Heart left ventricle (tissue), 16 donors: ENCODE measurements at regions not wholly inside any gene's neighbourhood (a gene's known extent, or its start where the extent isn't known, plus 50 kb on each side); places are given as distances from the start of the nearest gene placed in this dataset.

ENCODE experiments used
- ATAC-seq, 4 donors: fragments of 200-7000 bp; cut with Tn5 transposase; one replicate each; pipeline ENCODE4 v1.9.1; 2020 to 2022; ENCODE audit warnings: moderate library complexity in 4 of 4, mild to moderate bottlenecking in 3 of 4, moderate number of reproducible peaks in 1 of 4
- DNase-seq, 5 donors: peaks; one replicate each; pipeline ENCODE4 v3.0.0-alpha.2; 2020
- H3K27ac ChIP-seq, 12 donors: fragments of 200-600 bp; sonication (generic) in 4 of 12; one replicate each; pipeline versions ENCODE4 v1.5.0 to v1.8.0; 2016 to 2022; ENCODE audit warnings: mild to moderate bottlenecking in 2 of 12
- H3K27me3 ChIP-seq, 9 donors: fragments of 200-600 bp; sonication (generic) in 2 of 9; one replicate each; pipeline versions ENCODE4 v1.5.1 to v1.8.0; 2016 to 2022; ENCODE audit warnings: mild to moderate bottlenecking in 3 of 9
- H3K36me3 ChIP-seq, 9 donors: fragments of 200-600 bp; sonication (generic) in 2 of 9; one replicate each; pipeline versions ENCODE4 v1.5.0 to v1.8.0; 2018 to 2022; ENCODE audit warnings: mild to moderate bottlenecking in 2 of 9
- H3K4me1 ChIP-seq, 12 donors: fragments of 200-600 bp; sonication (generic) in 4 of 12; one replicate each; pipeline versions ENCODE4 v1.5.0 to v1.8.0; 2016 to 2022; ENCODE audit warnings: mild to moderate bottlenecking in 3 of 12
- H3K4me3 ChIP-seq, 12 donors: fragments of 200-600 bp; sonication (generic) in 4 of 12; one replicate each; pipeline versions ENCODE4 v1.5.0 to v1.8.0; 2017 to 2022; ENCODE audit warnings: mild to moderate bottlenecking in 9 of 12, moderate library complexity in 4 of 12
- H3K9me3 ChIP-seq, 12 donors: fragments of 200-600 bp; sonication (generic) in 4 of 12; one replicate each; pipeline versions ENCODE4 v1.5.0 to v1.8.0; 2016 to 2022; ENCODE audit warnings: mild to moderate bottlenecking in 1 of 12
- POLR2A ChIP-seq, 2 donors: fragments of 450-650 bp; IDR thresholded peaks; one replicate each; pipeline ENCODE4 v1.6.1; 2017; ENCODE audit warnings: antibody characterized with exemption in 2 of 2, mild to moderate bottlenecking in 2 of 2, moderate library complexity in 2 of 2
- WGBS, 4 donors: extraction: QIAGEN DNeasy Blood & Tissue Kit in 2 of 4; methylation state at CpG; one replicate each; pipeline versions ENCODE4 v1.1.5 to v1.1.7; 2013 to 2018; 5-methylcytosine and 5-hydroxymethylcytosine counted together
- intact Hi-C, 10 donors: fragments of 100-400 bp; cut with DNase I; formaldehyde crosslinking; loops; one replicate each; pipeline versions ENCODE4 v1.11.1 to v1.14.2; 2022
- TF ChIP-seq, protein P1 (sequence below), 12 donors: fragments of 200-600 bp; sonication (generic) in 4 of 12; IDR thresholded peaks; one replicate each; pipeline versions ENCODE4 v1.5.0 to v1.8.0; 2018 to 2022; ENCODE audit warnings: antibody characterized with exemption in 12 of 12, mild to moderate bottlenecking in 5 of 12
- donor health status: ischemic (EF 13 %, LVEDD 7.1; RV severe dilation, severe dysfunction).
- donor health status: healthy with polysubstance abuse.
- donor health status: DM: no; HTN: yes; CAD: no.
- donor health status: DM: no; HTN: no; CAD: no.
- donor health status: ischemic (EF 25% LVEDD 6.9; RV normal size, moderate dysfunction).
- donor health status: ischemic (EF 25% LVEDD 5.7; RV mildly dilated, moderate dysfunction).
- donor health status: healthy.
- donor health status: DM: yes; HTN: yes; CAD: no.
- donor health status: ischemic (EF 35%, LVEDD 5.7; RV mildly dilated, moderate dysfunction).
- donor health status: nonischemic (EF 11% LVEDD 7.7; RV severe dilation, severe dysfunction).
- donor health status: DM: yes; HTN: yes; CAD: no.
- donor health status: PGD.
- donor health status: ischemic (EF 29% LVEDD 5.4; RV normal size, mild dysfunction).
- donor health status: nonischemic (EF 23%, LVEDD 6.1; RV moderate dilation, normal function).

DNA sequence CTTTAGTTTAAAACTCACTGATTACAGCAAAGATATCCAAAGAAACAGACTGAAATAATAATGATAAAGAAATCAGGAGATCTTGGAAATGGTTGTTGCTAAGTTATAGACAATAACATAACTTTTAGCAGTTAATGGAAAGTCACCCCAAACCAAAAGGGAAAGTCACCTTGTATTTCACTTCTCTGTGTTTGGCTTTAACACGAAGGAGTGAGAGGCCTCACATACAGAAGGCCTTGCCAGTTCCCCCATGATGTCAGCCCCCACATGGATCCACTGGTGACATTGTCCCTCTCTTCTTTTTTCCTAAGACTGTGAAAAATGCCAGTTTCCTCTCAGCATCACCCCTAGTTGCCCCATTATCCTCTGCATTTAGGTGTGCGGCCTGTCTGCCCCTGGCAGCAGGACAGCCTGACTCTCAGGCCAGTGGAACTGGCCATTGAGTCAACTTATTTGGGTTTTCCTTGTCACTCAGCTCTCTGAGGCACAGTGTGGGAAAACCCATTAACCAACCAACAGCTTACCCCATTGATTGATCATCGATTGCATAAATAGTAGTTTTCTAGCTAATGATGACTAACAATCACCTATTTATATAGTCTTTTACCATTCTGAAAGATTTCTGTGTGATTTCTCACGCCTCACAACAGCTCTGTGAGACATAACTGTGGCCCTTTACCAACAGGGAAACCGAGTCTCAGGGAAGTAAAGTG, 308.1 kb downstream of the PTTG2 start:
- intact Hi-C loops, result no loop called here
- H3K9me3 ChIP-seq, result no peaks in the 10 kb centered on the region
- H3K36me3 ChIP-seq, result no peaks in the 10 kb centered on the region
- DNase-seq (no peak), ATAC-seq (no peak)
- 91 to 93% (median 92%) methylated on average over 5 of the region's 5 CpGs for WGBS, 4 donors
- TF ChIP-seq, protein P1, sequence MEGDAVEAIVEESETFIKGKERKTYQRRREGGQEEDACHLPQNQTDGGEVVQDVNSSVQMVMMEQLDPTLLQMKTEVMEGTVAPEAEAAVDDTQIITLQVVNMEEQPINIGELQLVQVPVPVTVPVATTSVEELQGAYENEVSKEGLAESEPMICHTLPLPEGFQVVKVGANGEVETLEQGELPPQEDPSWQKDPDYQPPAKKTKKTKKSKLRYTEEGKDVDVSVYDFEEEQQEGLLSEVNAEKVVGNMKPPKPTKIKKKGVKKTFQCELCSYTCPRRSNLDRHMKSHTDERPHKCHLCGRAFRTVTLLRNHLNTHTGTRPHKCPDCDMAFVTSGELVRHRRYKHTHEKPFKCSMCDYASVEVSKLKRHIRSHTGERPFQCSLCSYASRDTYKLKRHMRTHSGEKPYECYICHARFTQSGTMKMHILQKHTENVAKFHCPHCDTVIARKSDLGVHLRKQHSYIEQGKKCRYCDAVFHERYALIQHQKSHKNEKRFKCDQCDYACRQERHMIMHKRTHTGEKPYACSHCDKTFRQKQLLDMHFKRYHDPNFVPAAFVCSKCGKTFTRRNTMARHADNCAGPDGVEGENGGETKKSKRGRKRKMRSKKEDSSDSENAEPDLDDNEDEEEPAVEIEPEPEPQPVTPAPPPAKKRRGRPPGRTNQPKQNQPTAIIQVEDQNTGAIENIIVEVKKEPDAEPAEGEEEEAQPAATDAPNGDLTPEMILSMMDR (IDR thresholded peaks at IDR 0.05), result no peak
- no peak for TF ChIP-seq POLR2A (IDR thresholded peaks at IDR 0.05)
- H3K27ac ChIP-seq, result no peak overlapping the region
- H3K27me3 ChIP-seq, result no peaks in the 10 kb centered on the region
- H3K4me3 ChIP-seq, result no peak overlapping the region
- peaks cover 0 to 2% (median 0%) of the 10 kb centered on the region in 12 donors for H3K4me1 ChIP-seq

DNA sequence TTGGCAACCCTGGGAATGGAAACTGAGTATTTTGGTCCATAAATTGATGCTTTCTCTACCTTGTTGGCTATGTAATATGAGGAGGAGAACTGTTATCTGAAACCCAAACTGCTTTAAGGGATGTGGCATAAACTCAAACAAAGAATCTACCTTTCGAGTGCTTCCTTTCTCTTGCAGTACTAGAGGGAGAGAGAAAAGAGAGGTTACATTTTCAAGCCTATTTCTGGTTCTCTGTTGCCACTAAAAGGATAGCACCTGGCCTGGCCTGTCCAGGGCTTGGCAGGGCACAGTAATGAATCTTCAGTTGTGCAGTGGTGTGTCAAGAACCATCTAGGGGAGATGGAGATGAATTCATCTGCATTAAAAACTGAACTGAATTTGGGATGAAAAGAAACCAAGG, 308.6 kb downstream of the PTTG2 start:
- no peak for ATAC-seq
- WGBS, 4 donors, result 86 to 100% (median 91%) methylated on average over 1 of the region's 1 CpG
- H3K9me3 ChIP-seq, result no peaks in the 10 kb centered on the region
- H3K36me3 ChIP-seq, result no peaks in the 10 kb centered on the region
- H3K4me3 ChIP-seq, result no peak overlapping the region
- TF ChIP-seq, protein P1 (IDR thresholded peaks at IDR 0.05), result no peak
- H3K4me1 ChIP-seq, result peaks cover 0 to 3% (median 0%) of the 10 kb centered on the region in 12 donors
- DNase-seq, result no peak
- H3K27ac ChIP-seq, result no peak overlapping the region
- intact Hi-C loops, result no loop called here
- no peaks in the 10 kb centered on the region for H3K27me3 ChIP-seq

DNA sequence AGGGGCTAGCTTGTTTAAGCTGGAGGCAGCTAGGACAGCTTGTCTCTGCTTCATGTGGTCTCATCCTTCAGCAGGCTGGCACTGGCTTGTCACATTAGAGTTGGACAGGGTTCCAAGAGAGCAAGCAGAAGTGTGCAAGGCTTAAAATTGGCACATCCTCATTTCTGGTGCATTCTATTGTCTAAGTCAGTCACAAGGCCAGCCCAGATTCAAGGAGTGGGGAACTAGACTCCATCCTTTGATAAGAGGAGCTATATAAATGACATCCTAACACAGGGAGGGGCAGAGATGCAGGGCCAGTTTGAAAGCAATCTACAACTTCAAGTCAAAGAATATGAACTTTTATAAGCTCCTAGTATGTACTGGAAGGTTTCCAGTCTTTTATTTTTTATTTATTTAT, 313.2 kb downstream of the PTTG2 start:
- Histone ChIP-seq H3K27ac (no peak overlapping the region), H3K4me3 (no peak overlapping the region), H3K9me3 (no peaks in the 10 kb centered on the region), H3K27me3 (no peaks in the 10 kb centered on the region), H3K36me3 (no peaks in the 10 kb centered on the region), H3K4me1 (peaks cover 0 to 3% (median 0%) of the 10 kb centered on the region in 12 donors)
- peak in 2 of 4 donors; percentile 41 to 54 for ATAC-seq
- no peak for TF ChIP-seq POLR2A (IDR thresholded peaks at IDR 0.05)
- TF ChIP-seq, protein P1 (IDR thresholded peaks at IDR 0.05), result no peak
- peak in 1 of 5 donors; percentile 12 for DNase-seq
- intact Hi-C loops, result no loop called here

DNA sequence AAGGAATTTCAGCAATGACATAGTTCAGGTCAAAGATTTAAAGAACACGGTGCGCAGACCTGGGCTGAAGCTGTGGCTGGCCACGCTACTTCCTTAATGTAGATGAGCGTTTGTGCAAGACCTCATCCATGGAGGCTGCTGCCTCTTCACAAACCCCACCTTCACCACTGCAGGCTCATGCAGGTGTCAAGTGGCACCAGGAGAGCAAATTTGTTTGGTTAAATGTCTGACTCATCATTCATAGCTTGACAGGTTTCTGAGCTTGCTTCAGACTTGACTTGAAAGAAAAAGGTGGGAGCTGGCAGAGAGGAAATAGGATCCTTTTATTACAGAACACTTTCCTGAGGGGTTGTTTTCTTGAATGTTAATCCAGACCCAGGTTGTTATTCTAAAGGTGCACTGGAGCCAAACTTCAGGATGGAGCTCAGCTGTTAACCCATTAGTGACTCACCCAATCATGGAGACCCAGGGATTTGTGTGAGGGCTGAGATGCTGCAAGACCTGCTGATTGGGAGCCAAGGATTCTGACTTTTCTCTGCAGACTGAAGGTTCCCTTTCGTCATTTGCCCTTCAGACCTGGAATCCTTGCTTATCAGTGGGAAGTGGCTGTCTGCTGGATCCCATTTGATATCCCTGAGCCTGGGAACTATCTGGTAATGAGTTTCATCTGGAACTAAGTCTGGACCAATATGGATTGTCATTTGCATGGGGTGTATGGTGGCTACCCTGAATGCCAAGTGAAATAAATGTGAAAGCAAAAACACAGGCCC, 315.3 kb downstream of the PTTG2 start:
- no peak for ATAC-seq
- no peak for DNase-seq
- Histone ChIP-seq H3K27me3 (no peaks in the 10 kb centered on the region), H3K27ac (no peak overlapping the region), H3K4me1 (peaks cover 0 to 3% (median 0%) of the 10 kb centered on the region in 12 donors), H3K36me3 (no peaks in the 10 kb centered on the region), H3K4me3 (no peak overlapping the region), H3K9me3 (no peaks in the 10 kb centered on the region)
- 88 to 90% (median 89%) methylated on average over 5 of the region's 5 CpGs for WGBS, 4 donors
- intact Hi-C loops, result no loop called here
- TF ChIP-seq, protein P1 (IDR thresholded peaks at IDR 0.05), result no peak
- no peak for TF ChIP-seq POLR2A (IDR thresholded peaks at IDR 0.05)
